ENCODE measurements at regions not wholly inside any gene's neighbourhood (a gene's known extent, or its start where the extent isn't known, plus 50 kb on each side); places are given as distances from the start of the nearest gene placed in this dataset.

DNA sequence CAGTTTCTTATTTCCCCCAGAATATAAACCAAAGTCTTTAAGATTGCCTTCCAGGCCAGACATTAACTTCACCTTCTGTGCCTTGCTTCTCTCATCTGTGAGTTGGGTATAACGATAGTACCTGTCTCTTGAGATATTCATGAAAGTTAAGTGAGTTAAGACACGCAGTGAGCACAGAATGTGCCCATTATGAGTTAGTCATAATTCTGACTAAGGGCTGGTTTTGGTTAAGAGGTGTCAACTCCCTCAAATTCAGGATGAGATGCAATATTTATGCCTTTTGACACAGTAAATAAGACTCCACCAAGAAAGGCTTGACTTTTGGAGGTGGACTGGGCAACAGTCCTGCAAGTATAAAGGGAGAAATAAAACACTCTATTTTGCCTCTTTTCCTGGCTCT is 528.7 kb upstream of the IGFBP3 start (continued):
- TF ChIP-seq ZNF425 (CRISPR knock-in tag; conservative IDR thresholded peaks at IDR 0.05) (no peak), EMX1 (CRISPR knock-in tag; IDR thresholded peaks at IDR 0.05) (no peak), TEAD4 (CRISPR knock-in tag; IDR thresholded peaks at IDR 0.05) (no peak), ERG (CRISPR knock-in tag; IDR thresholded peaks at IDR 0.05) (no peak)

DNA sequence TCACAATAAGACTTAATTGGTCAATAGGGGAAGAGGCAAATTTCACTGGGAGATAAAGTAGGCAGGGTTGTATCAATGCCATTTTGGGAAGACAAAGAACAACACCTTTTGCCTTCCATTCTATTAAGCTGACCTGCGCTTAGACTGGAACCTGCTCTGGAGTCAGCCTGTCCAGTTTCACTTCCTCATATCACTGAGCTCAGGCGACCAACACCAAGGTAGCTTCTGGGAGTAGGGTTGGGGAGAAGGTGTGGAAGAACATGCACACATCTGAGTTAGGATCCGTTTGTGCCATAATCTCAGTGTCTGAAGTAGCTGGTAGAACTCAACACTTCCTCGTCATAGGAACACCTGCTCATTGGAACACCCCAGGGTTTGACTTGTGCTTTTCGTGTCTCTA is 527.4 kb upstream of the IGFBP3 start:
- Mint-ChIP-seq H3K27ac (no peak overlapping the region), H3K4me3 (no peak overlapping the region), H3K9me3 (peaks cover 56% of the 10 kb centered on the region), H3K4me1 (no peaks in the 10 kb centered on the region), H3K36me3 (peaks cover 3% of the 10 kb centered on the region), H3K27me3 (ENCODE audit: low read depth) (no peaks in the 10 kb centered on the region; the same call in none of the 2 replicates)
- DNase-seq (ENCODE audit: low spot score): no peak
- ChIA-PET CTCF (no interaction called here), POLR2A (no interaction called here)
- TF ChIP-seq, protein P1, sequence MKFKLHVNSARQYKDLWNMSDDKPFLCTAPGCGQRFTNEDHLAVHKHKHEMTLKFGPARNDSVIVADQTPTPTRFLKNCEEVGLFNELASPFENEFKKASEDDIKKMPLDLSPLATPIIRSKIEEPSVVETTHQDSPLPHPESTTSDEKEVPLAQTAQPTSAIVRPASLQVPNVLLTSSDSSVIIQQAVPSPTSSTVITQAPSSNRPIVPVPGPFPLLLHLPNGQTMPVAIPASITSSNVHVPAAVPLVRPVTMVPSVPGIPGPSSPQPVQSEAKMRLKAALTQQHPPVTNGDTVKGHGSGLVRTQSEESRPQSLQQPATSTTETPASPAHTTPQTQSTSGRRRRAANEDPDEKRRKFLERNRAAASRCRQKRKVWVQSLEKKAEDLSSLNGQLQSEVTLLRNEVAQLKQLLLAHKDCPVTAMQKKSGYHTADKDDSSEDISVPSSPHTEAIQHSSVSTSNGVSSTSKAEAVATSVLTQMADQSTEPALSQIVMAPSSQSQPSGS (CRISPR knock-in tag; IDR thresholded peaks at IDR 0.05; ENCODE audit: borderline replicate concordance, low read depth): no peak
- TF ChIP-seq ZNF121 (CRISPR knock-in tag; IDR thresholded peaks at IDR 0.05): no peak
- no peak for TF ChIP-seq STAT6 (CRISPR knock-in tag; conservative IDR thresholded peaks at IDR 0.05; ENCODE audit: low read depth)
- no peak for TF ChIP-seq NFYB (CRISPR knock-in tag; conservative IDR thresholded peaks at IDR 0.05; ENCODE audit: low read depth)
- no peak for TF ChIP-seq FOXP1 (CRISPR knock-in tag; IDR thresholded peaks at IDR 0.05; ENCODE audit: borderline replicate concordance)
- no peak for TF ChIP-seq GABPB1 (CRISPR knock-in tag; IDR thresholded peaks at IDR 0.05)
- TF ChIP-seq ZNF512 (CRISPR knock-in tag; IDR thresholded peaks at IDR 0.05; ENCODE audit: borderline replicate concordance): no peak
- TF ChIP-seq ATF3 (CRISPR knock-in tag; conservative IDR thresholded peaks at IDR 0.05): no peak
- TF ChIP-seq ZNF416 (CRISPR knock-in tag; IDR thresholded peaks at IDR 0.05): no peak
- no peak for TF ChIP-seq ELF4 (CRISPR knock-in tag; IDR thresholded peaks at IDR 0.05; ENCODE audit: low read depth)
- no peak for ATAC-seq

DNA sequence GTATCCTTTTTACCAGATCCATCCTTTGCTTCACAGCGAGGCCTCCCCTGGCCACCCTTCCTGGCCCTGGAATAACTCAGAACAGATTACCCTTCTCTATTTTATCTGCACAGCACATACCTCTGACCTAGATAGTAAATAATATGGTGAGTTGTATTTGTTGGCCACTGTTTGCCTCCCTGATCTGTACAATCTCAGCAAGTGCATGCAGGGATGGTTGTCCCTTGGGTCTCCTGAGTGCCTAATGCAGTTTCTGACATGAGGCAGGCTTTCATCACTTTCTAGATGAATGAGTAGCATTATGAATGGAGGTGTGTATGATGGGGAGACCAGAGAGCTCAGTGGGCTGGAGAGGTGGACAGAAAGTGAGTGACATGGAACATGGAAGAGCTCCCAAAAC is 525.1 kb upstream of the IGFBP3 start:
- DNase-seq (ENCODE audit: low spot score) (no peak), ATAC-seq (no peak)
- peaks cover 64% of the 10 kb centered on the region for H3K9me3 Mint-ChIP-seq
- POLR2A ChIA-PET: no interaction called here
- H3K36me3 Mint-ChIP-seq: peaks cover 3% of the 10 kb centered on the region
- H3K27ac Mint-ChIP-seq: no peak overlapping the region
- H3K4me1 Mint-ChIP-seq: no peaks in the 10 kb centered on the region
- CTCF ChIA-PET: no interaction called here
- H3K27me3 Mint-ChIP-seq (ENCODE audit: low read depth): no peaks in the 10 kb centered on the region; the same call in none of the 2 replicates
- H3K4me3 Mint-ChIP-seq: no peak overlapping the region
- TF ChIP-seq ZMAT4 (CRISPR knock-in tag; IDR thresholded peaks at IDR 0.05): no peak
- no peak for TF ChIP-seq USF2 (CRISPR knock-in tag; IDR thresholded peaks at IDR 0.05)
- TF ChIP-seq FOXP1 (CRISPR knock-in tag; IDR thresholded peaks at IDR 0.05; ENCODE audit: borderline replicate concordance): no peak
- no peak for TF ChIP-seq RORB (CRISPR knock-in tag; IDR thresholded peaks at IDR 0.05)
- no peak for TF ChIP-seq ZNF138 (CRISPR knock-in tag; conservative IDR thresholded peaks at IDR 0.05)
- no peak for TF ChIP-seq ZNF219 (CRISPR knock-in tag; IDR thresholded peaks at IDR 0.05; ENCODE audit: borderline replicate concordance)
- TF ChIP-seq OVOL2 (CRISPR knock-in tag; IDR thresholded peaks at IDR 0.05; ENCODE audit: borderline replicate concordance): no peak
- no peak for TF ChIP-seq SOX15 (CRISPR knock-in tag; IDR thresholded peaks at IDR 0.05)
- no peak for TF ChIP-seq NR2C2 (CRISPR knock-in tag; IDR thresholded peaks at IDR 0.05)
- TF ChIP-seq ETV6 (CRISPR knock-in tag; IDR thresholded peaks at IDR 0.05): no peak
- TF ChIP-seq ZNF263 (CRISPR knock-in tag; IDR thresholded peaks at IDR 0.05; ENCODE audit: low read depth): no peak
- TF ChIP-seq FOXK1 (CRISPR knock-in tag; IDR thresholded peaks at IDR 0.05): no peak
